H1 (cell line): ENCODE measurements at regions not wholly inside any gene's neighbourhood (a gene's known extent, or its start where the extent isn't known, plus 50 kb on each side); places are given as distances from the start of the nearest gene placed in this dataset.

ENCODE experiments used
- CTCF ChIA-PET: fragments of 300-600 bp; sonication (Branson Sonifier 250); formaldehyde crosslinking; loops from one replicate; lab custom pipeline; 2021; ENCODE audit not compliant: partially characterized antibody; lab: Charles Lee
- POLR2A ChIA-PET: fragments of 300-600 bp; sonication (Branson Sonifier 250); formaldehyde crosslinking; loops from one replicate; lab custom pipeline; 2021; ENCODE audit warnings: inconsistent platforms; ENCODE audit not compliant: partially characterized antibody; lab: Charles Lee
- DNase-seq, 2 experiments: peaks; one replicate each; pipeline versions ENCODE4 v3.0.0 to v3.0.0-alpha.2; 2010 to 2022; ENCODE audit warnings: low spot score in 2 of 2, low read depth in 1 of 2, mixed read lengths in 1 of 2
- FAIRE-seq: peaks from 2 replicates; lab custom pipeline; 2011; peaks lifted over from hg19 to GRCh38; lab: Jason Lieb, UNC
- H2AFZ ChIP-seq: 2 replicates; pipeline ENCODE4 v1.8.1; 2012; ENCODE audit warnings: low read length, inconsistent platforms
- H2AK5ac ChIP-seq: 2 replicates; pipeline ENCODE4 v1.6.1; 2013; ENCODE audit warnings: low read depth, low read length
- H2BK120ac ChIP-seq: replicated peaks from 2 replicates; pipeline ENCODE3; 2013; ENCODE audit warnings: low read depth, low read length, inconsistent platforms
- H2BK12ac ChIP-seq: 2 replicates; pipeline ENCODE4 v1.6.1; 2013; ENCODE audit warnings: low read depth, low read length
- H2BK15ac ChIP-seq: 2 replicates; pipeline ENCODE4 v1.6.1; 2013; ENCODE audit warnings: low read length
- H2BK20ac ChIP-seq: 2 replicates; pipeline ENCODE4 v1.6.1; 2013; ENCODE audit warnings: low read length
- H2BK5ac ChIP-seq: 2 replicates; pipeline ENCODE4 v1.6.1; 2013; ENCODE audit warnings: low read depth, low read length
- H3K14ac ChIP-seq: 2 replicates; pipeline ENCODE4 v1.6.1; 2013; ENCODE audit warnings: inconsistent platforms; ENCODE audit not compliant: insufficient read length
- H3K18ac ChIP-seq: 2 replicates; pipeline ENCODE4 v1.6.1; 2013; ENCODE audit warnings: low read length; ENCODE audit errors: extremely low read depth
- H3K23ac ChIP-seq: 2 replicates; pipeline ENCODE4 v1.6.1; 2013; ENCODE audit warnings: inconsistent platforms; ENCODE audit not compliant: insufficient read length
- H3K23me2 ChIP-seq: 2 replicates; pipeline ENCODE4 v1.6.1; 2013; ENCODE audit warnings: low read depth, low read length
- H3K27ac ChIP-seq: 2 replicates; pipeline ENCODE4 v1.6.1; 2011; ENCODE audit warnings: low read depth, low read length, inconsistent platforms
- H3K27me3 ChIP-seq, 4 experiments: replicated peaks in 1 of 4; 1 replicate in 1 of 4; 2 replicates in 3 of 4; pipeline versions ENCODE4 v1.6.1 to v1.8.1; 2011 to 2013; ENCODE audit warnings: low read length in 3 of 4, mild to moderate bottlenecking in 3 of 4, inconsistent platforms in 2 of 4, mixed read lengths in 2 of 4, moderate library complexity in 1 of 4; ENCODE audit not compliant: control insufficient read depth in 3 of 4, insufficient read depth in 3 of 4; ENCODE audit errors: extremely low read depth in 1 of 4
- H3K36me3 ChIP-seq, 4 experiments: 2 replicates each; pipeline versions ENCODE4 v1.6.1 to v1.8.1; 2011 to 2013; ENCODE audit warnings: mild to moderate bottlenecking in 4 of 4, low read length in 3 of 4, moderate library complexity in 2 of 4, control low read depth in 1 of 4, inconsistent platforms in 1 of 4; ENCODE audit not compliant: insufficient read depth in 4 of 4, control insufficient read depth in 2 of 4
- H3K4ac ChIP-seq: replicated peaks from 2 replicates; pipeline ENCODE3; 2013; ENCODE audit warnings: low read length, low read depth, mixed read lengths, inconsistent platforms; ENCODE audit not compliant: insufficient read length
- H3K4me1 ChIP-seq, 4 experiments: replicated peaks in 1 of 4; 1 replicate in 1 of 4; 2 replicates in 3 of 4; pipeline versions ENCODE4 v1.6.1 to v1.8.1; 2011 to 2013; ENCODE audit warnings: low read length in 3 of 4, inconsistent platforms in 2 of 4, mixed read lengths in 1 of 4; ENCODE audit not compliant: insufficient read depth in 4 of 4, control insufficient read depth in 3 of 4
- H3K4me2 ChIP-seq, 2 experiments: 2 replicates each; pipeline versions ENCODE4 v1.6.1 to v1.8.1; 2011 to 2013; ENCODE audit warnings: low read depth in 2 of 2, low read length in 2 of 2, control low read depth in 1 of 2, inconsistent platforms in 1 of 2, mild to moderate bottlenecking in 1 of 2; ENCODE audit not compliant: insufficient read depth in 1 of 2
- H3K4me3 ChIP-seq, 4 experiments: fragments of 200-600, 300-600 bp in 1 of 4; sonication (generic), shearing (Covaris generic), sonication (Bioruptor Twin) in 1 of 4; 2 replicates each; pipeline versions ENCODE4 v1.5.1 to v1.8.1; 2011 to 2016; ENCODE audit warnings: low read length in 4 of 4, low read depth in 3 of 4, control low read depth in 2 of 4, inconsistent platforms in 2 of 4, mild to moderate bottlenecking in 2 of 4, mixed read lengths in 1 of 4, moderate library complexity in 1 of 4; ENCODE audit not compliant: insufficient read depth in 2 of 4; ENCODE audit errors: extremely low read depth in 1 of 4
- H3K56ac ChIP-seq: replicated peaks from 2 replicates; pipeline ENCODE3; 2013; ENCODE audit warnings: low read depth, mild to moderate bottlenecking, mixed read lengths, low read length, inconsistent platforms; ENCODE audit not compliant: insufficient read length
- H3K79me1 ChIP-seq: 2 replicates; pipeline ENCODE4 v1.6.1; 2013; ENCODE audit warnings: low read depth, low read length, control low read depth
- H3K79me2 ChIP-seq, 2 experiments: 2 replicates each; pipeline versions ENCODE4 v1.6.1 to v1.8.1; 2012 to 2013; ENCODE audit warnings: low read length in 2 of 2, mild to moderate bottlenecking in 2 of 2, inconsistent platforms in 1 of 2; ENCODE audit not compliant: insufficient read depth in 2 of 2, control insufficient read depth in 1 of 2
- H3K9ac ChIP-seq, 4 experiments: replicated peaks in 1 of 4; 1 replicate in 1 of 4; 2 replicates in 3 of 4; pipeline versions ENCODE4 v1.6.1 to v1.8.1; 2011 to 2013; ENCODE audit warnings: low read depth in 3 of 4, low read length in 3 of 4, control low read depth in 2 of 4, mild to moderate bottlenecking in 2 of 4, moderate library complexity in 2 of 4, inconsistent platforms in 1 of 4; ENCODE audit errors: extremely low read depth in 1 of 4
- H3K9me3 ChIP-seq, 2 experiments: 2 replicates each; pipeline versions ENCODE4 v1.6.1 to v1.8.1; 2012 to 2013; ENCODE audit warnings: mild to moderate bottlenecking in 2 of 2, moderate library complexity in 2 of 2, control low read depth in 1 of 2, inconsistent platforms in 1 of 2, low read depth in 1 of 2, low read length in 1 of 2, mixed read lengths in 1 of 2; ENCODE audit not compliant: insufficient read depth in 2 of 2
- H4K20me1 ChIP-seq, 2 experiments: replicated peaks in 1 of 2; 2 replicates each; pipeline versions ENCODE3 to v1.8.1; 2011 to 2013; ENCODE audit warnings: inconsistent platforms in 2 of 2, low read length in 2 of 2, mild to moderate bottlenecking in 1 of 2; ENCODE audit not compliant: insufficient read depth in 2 of 2, control insufficient read depth in 1 of 2
- H4K5ac ChIP-seq: 2 replicates; pipeline ENCODE4 v1.6.1; 2013; ENCODE audit warnings: low read length, low read depth, mixed read lengths, inconsistent platforms; ENCODE audit not compliant: insufficient read length
- H4K8ac ChIP-seq: 2 replicates; pipeline ENCODE4 v1.8.0; 2013; ENCODE audit warnings: mild to moderate bottlenecking, moderate library complexity, low read length, inconsistent platforms; ENCODE audit not compliant: insufficient read depth; ENCODE audit errors: extremely low read depth
- H4K91ac ChIP-seq: replicated peaks from 2 replicates; pipeline ENCODE3; 2013; ENCODE audit warnings: low read length, mixed read lengths, inconsistent platforms; ENCODE audit not compliant: insufficient read length
- ATF2 ChIP-seq: IDR thresholded peaks from 2 replicates; pipeline ENCODE4 v1.6.1; 2012; ENCODE audit warnings: low read length, inconsistent platforms
- BCL11A ChIP-seq, 2 experiments: IDR thresholded peaks; one replicate each; pipeline ENCODE4 v1.6.1; 2011; ENCODE audit warnings: low read depth in 2 of 2, low read length in 2 of 2, mild to moderate bottlenecking in 2 of 2
- CBX8 ChIP-seq: fragments of 300-800, 300-1000 bp; sonication (generic); IDR thresholded peaks from 2 replicates; pipeline ENCODE4 v1.7.1; 2016; ENCODE audit warnings: low read depth, low read length, borderline replicate concordance
- CHD2 ChIP-seq: IDR thresholded peaks from 2 replicates; pipeline ENCODE4 v1.6.1; 2012; ENCODE audit warnings: low read length, improper control_type of control experiment
- CTBP2 ChIP-seq: IDR thresholded peaks from 2 replicates; pipeline ENCODE4 v1.7.0; 2011; ENCODE audit warnings: borderline replicate concordance, mild to moderate bottlenecking, moderate library complexity, mixed read lengths, low read length; ENCODE audit not compliant: insufficient read depth, insufficient read length
- GABPA ChIP-seq: IDR thresholded peaks from 2 replicates; pipeline ENCODE4 v1.6.1; 2011; ENCODE audit warnings: mild to moderate bottlenecking, low read length, moderate library complexity, borderline replicate concordance; ENCODE audit not compliant: insufficient read depth
- POLR2A ChIP-seq, 2 experiments: IDR thresholded peaks; 1 replicate in 1 of 2; 2 replicates in 1 of 2; pipeline ENCODE4 v1.6.1; 2011; ENCODE audit warnings: low read depth in 2 of 2, low read length in 2 of 2, mild to moderate bottlenecking in 2 of 2; ENCODE audit errors: control extremely low read depth in 1 of 2
- POLR2AphosphoS5 ChIP-seq: IDR thresholded peaks from 2 replicates; pipeline ENCODE4 v1.6.1; 2011; ENCODE audit warnings: low read depth, low read length
- TAF7 ChIP-seq: optimal IDR thresholded peaks from 2 replicates; pipeline ENCODE3; 2011; ENCODE audit warnings: low read depth, mild to moderate bottlenecking, inconsistent platforms, low read length, moderate library complexity, borderline replicate concordance
- TCF12 ChIP-seq: IDR thresholded peaks from 2 replicates; pipeline ENCODE4 v1.6.1; 2011; ENCODE audit warnings: low read depth, mild to moderate bottlenecking, low read length
- WGBS, 2 experiments: shearing (Covaris generic) in 1 of 2; methylation state at CpG; one replicate each; pipeline versions ENCODE4 v1.1.6 to v1.1.7; 2013 to 2015; ENCODE audit warnings: low lambda C conversion rate in 2 of 2, mixed read lengths in 2 of 2, inconsistent platforms in 1 of 2, low coverage in 1 of 2, missing lambda C conversion rate in 1 of 2; ENCODE audit not compliant: insufficient replicate concordance in 2 of 2, insufficient coverage in 1 of 2, insufficient read length in 1 of 2; ENCODE audit errors: extremely low coverage in 1 of 2, missing lambda C conversion rate in 1 of 2; 5-methylcytosine and 5-hydroxymethylcytosine counted together

- 98% methylated on average over 6 of the region's 6 CpGs; no CpG with 5 or more reads in 1 of the 2 experiments for WGBS, 2 experiments
- Histone ChIP-seq H4K5ac (no peak overlapping the region), H4K8ac (no peak overlapping the region), H3K9ac (no peak overlapping the region), H3K27me3 (no peaks in the 10 kb centered on the region), H4K20me1 (no peaks in the 10 kb centered on the region), H3K4me3 (no peak overlapping the region), H3K4me1 (no peaks in the 10 kb centered on the region), H3K18ac (no peak overlapping the region), H4K91ac (no peak overlapping the region), H2BK120ac (no peak overlapping the region), H2AFZ (no peak overlapping the region), H3K14ac (no peak overlapping the region), H3K79me1 (no peaks in the 10 kb centered on the region), H3K9me3 (no peaks in the 10 kb centered on the region), H2BK12ac (no peak overlapping the region), H3K56ac (no peak overlapping the region), H3K4ac (no peak overlapping the region), H2BK15ac (no peak overlapping the region), H3K23ac (no peak overlapping the region), H2BK20ac (no peak overlapping the region), H3K23me2 (no peaks in the 10 kb centered on the region), H2BK5ac (no peak overlapping the region), H3K27ac (no peak overlapping the region), H3K79me2 (no peaks in the 10 kb centered on the region), H3K4me2 (no peak overlapping the region), H3K36me3 (no peaks in the 10 kb centered on the region), H2AK5ac (no peak overlapping the region)
- ChIA-PET CTCF (interaction anchor here (0.6 to 1.8 kb wide), 6 partner anchors 14 to 263 kb away, joined by 3 to 4 read pairs (median 3); no protein-coding TSS in a partner anchor), POLR2A (no interaction called here)
- DNase-seq, result no peak
- TF ChIP-seq CBX8 (no peak), GABPA (no peak), POLR2A (IDR thresholded peaks at IDR 0.05; ENCODE audit: control extremely low read depth in 1 of 2, low read depth in 2 of 2, low read length in 2 of 2) (no peak), CHD2 (no peak), ATF2 (no peak), TAF7 (no peak), BCL11A (IDR thresholded peaks at IDR 0.05; ENCODE audit: low read depth in 2 of 2, low read length in 2 of 2) (no peak), TCF12 (no peak), CTBP2 (no peak), POLR2AphosphoS5 (no peak)
- FAIRE-seq, result no peak
These were observed 290.8 kb upstream of the CHAC2 start for GRCh38 chr2:53476834-53477233.
